Naive B cell (primary cell): ENCODE measurements at regions not wholly inside any gene's neighbourhood (a gene's known extent, or its start where the extent isn't known, plus 50 kb on each side); places are given as distances from the start of the nearest gene placed in this dataset.
A peak's percentile ranks its signal among the peaks of the same experiment; 100 is the strongest.
"Not testable (repeated sequence)": the region's sequence is repeated elsewhere in the genome, so short reads cannot be mapped to it uniquely, and the experiment has no call there.

Source experiments
- ATAC-seq, 2 donors: fragments of 150-1000 bp; cut with Tn5 transposase; 2 replicates each; pipeline ENCODE4 v1.10.0; 2021; ENCODE audit warnings: low read depth in 2 of 2, mild to moderate bottlenecking in 2 of 2, moderate library complexity in 2 of 2
- DNase-seq: peaks from one replicate; pipeline ENCODE4 v3.0.0; 2022
- H3K27ac Mint-ChIP-seq, 6 donors: one replicate each; pipeline ENCODE4 v1.8.0; 2020 to 2022; ENCODE audit warnings: mild to moderate bottlenecking in 6 of 6, mixed read lengths in 6 of 6, moderate library complexity in 5 of 6, inconsistent platforms in 2 of 6
- H3K27me3 Mint-ChIP-seq, 3 donors: one replicate each; pipeline ENCODE4 v1.8.0; 2021 to 2022; ENCODE audit warnings: mixed read lengths in 3 of 3, mild to moderate bottlenecking in 1 of 3
- H3K36me3 Mint-ChIP-seq, 2 donors: one replicate each; pipeline ENCODE4 v1.8.0; 2020 to 2022; ENCODE audit warnings: mixed read lengths in 2 of 2, inconsistent platforms in 1 of 2, mild to moderate bottlenecking in 1 of 2
- H3K4me1 Mint-ChIP-seq, 3 donors: one replicate each; pipeline ENCODE4 v1.8.0; 2020 to 2022; ENCODE audit warnings: mixed read lengths in 3 of 3, inconsistent platforms in 1 of 3, mild to moderate bottlenecking in 1 of 3, moderate library complexity in 1 of 3
- H3K4me3 Mint-ChIP-seq, 8 donors: one replicate each; pipeline ENCODE4 v1.8.0; 2020 to 2022; ENCODE audit warnings: mild to moderate bottlenecking in 8 of 8, mixed read lengths in 8 of 8, moderate library complexity in 8 of 8, inconsistent platforms in 2 of 8
- H3K9me3 Mint-ChIP-seq, 7 donors: one replicate each; pipeline ENCODE4 v1.8.0; 2020 to 2022; ENCODE audit warnings: mixed read lengths in 7 of 7, mild to moderate bottlenecking in 5 of 7, inconsistent platforms in 2 of 7, moderate library complexity in 1 of 7

- H3K36me3 Mint-ChIP-seq, ATAC-seq, H3K4me1 Mint-ChIP-seq, H3K4me3 Mint-ChIP-seq, H3K27me3 Mint-ChIP-seq, DNase-seq, H3K9me3 Mint-ChIP-seq: not testable (repeated sequence)
- H3K27ac Mint-ChIP-seq = peak overlapping the region in 3 of 6 donors; percentile 4 to 15 (median 12)
Observed at GRCh38 chr3:4086662-4087061, 216.5 kb upstream of the SETMAR start.

- DNase-seq (no peak), ATAC-seq (no peak)
Observed at GRCh38 chr3:4091786-4092185, 211.4 kb upstream of the SETMAR start.

GRCh38 chr3:4097801-4098200 lies 205.4 kb upstream of the SETMAR start:
- H3K4me3 Mint-ChIP-seq = no peak overlapping the region
- peaks cover 0 to 4% (median 0%) of the 10 kb centered on the region in 3 donors for H3K27me3 Mint-ChIP-seq
- no peak overlapping the region for H3K27ac Mint-ChIP-seq
- peaks cover 8 to 13% (median 9%) of the 10 kb centered on the region in 3 donors for H3K4me1 Mint-ChIP-seq
- ATAC-seq (no peak), DNase-seq (no peak)
- H3K36me3 Mint-ChIP-seq = peaks cover 5 to 13% of the 10 kb centered on the region in 2 donors
- peaks cover 4 to 35% (median 28%) of the 10 kb centered on the region in 7 donors for H3K9me3 Mint-ChIP-seq

More at GRCh38 chr3:4091786-4092185, 211.4 kb upstream of the SETMAR start:
- Mint-ChIP-seq H3K36me3 (no peaks in the 10 kb centered on the region), H3K4me1 (no peaks in the 10 kb centered on the region), H3K9me3 (peaks cover 0 to 2% (median 0%) of the 10 kb centered on the region in 7 donors), H3K27me3 (peaks cover 0 to 4% (median 0%) of the 10 kb centered on the region in 3 donors), H3K4me3 (no peak overlapping the region), H3K27ac (no peak overlapping the region)

GRCh38 chr3:4099607-4100006 lies 203.6 kb upstream of the SETMAR start:
- H3K4me3 Mint-ChIP-seq = no peak overlapping the region
- peaks cover 6 to 42% (median 29%) of the 10 kb centered on the region in 7 donors for H3K9me3 Mint-ChIP-seq
- peaks cover 5 to 26% of the 10 kb centered on the region in 2 donors for H3K36me3 Mint-ChIP-seq

GRCh38 chr3:4107430-4107829 lies 195.7 kb upstream of the SETMAR start:
- no peak overlapping the region for H3K4me3 Mint-ChIP-seq
- H3K36me3 Mint-ChIP-seq = peaks cover 0 to 21% of the 10 kb centered on the region in 2 donors
- H3K27ac Mint-ChIP-seq = peak overlapping the region in 2 of 6 donors; percentile 4 to 46
- H3K27me3 Mint-ChIP-seq = no peaks in the 10 kb centered on the region
- peaks cover 2 to 15% (median 5%) of the 10 kb centered on the region in 7 donors for H3K9me3 Mint-ChIP-seq
- ATAC-seq = no peak
- H3K4me1 Mint-ChIP-seq = no peaks in the 10 kb centered on the region
- no peak for DNase-seq

More at GRCh38 chr3:4099607-4100006, 203.6 kb upstream of the SETMAR start:
- no peak overlapping the region for H3K27ac Mint-ChIP-seq
- peaks cover 0 to 4% (median 0%) of the 10 kb centered on the region in 3 donors for H3K27me3 Mint-ChIP-seq
- DNase-seq (no peak), ATAC-seq (no peak)
- peaks cover 8 to 13% (median 9%) of the 10 kb centered on the region in 3 donors for H3K4me1 Mint-ChIP-seq

GRCh38 chr3:4113811-4114522 lies 189.2 kb upstream of the SETMAR start:
- H3K36me3 Mint-ChIP-seq = no peaks in the 10 kb centered on the region
- peak overlapping the region in 2 of 6 donors; percentile 33 to 63 for H3K27ac Mint-ChIP-seq
- no peaks in the 10 kb centered on the region for H3K27me3 Mint-ChIP-seq
- H3K4me1 Mint-ChIP-seq = peaks cover 0 to 7% (median 4%) of the 10 kb centered on the region in 3 donors
- no peak overlapping the region for H3K4me3 Mint-ChIP-seq
- no peak for DNase-seq
- peak; percentile 52 to 62 for ATAC-seq
- peaks cover 0 to 3% (median 0%) of the 10 kb centered on the region in 7 donors for H3K9me3 Mint-ChIP-seq

GRCh38 chr3:4119119-4119518 lies 184.1 kb upstream of the SETMAR start:
- H3K4me1 Mint-ChIP-seq = peaks cover 0 to 4% (median 2%) of the 10 kb centered on the region in 3 donors
- no peaks in the 10 kb centered on the region for H3K9me3 Mint-ChIP-seq
- DNase-seq (no peak), ATAC-seq (no peak)
- no peak overlapping the region for H3K27ac Mint-ChIP-seq
- H3K27me3 Mint-ChIP-seq = no peaks in the 10 kb centered on the region
- H3K36me3 Mint-ChIP-seq = no peaks in the 10 kb centered on the region
- H3K4me3 Mint-ChIP-seq = no peak overlapping the region

- Mint-ChIP-seq H3K27ac (no peak overlapping the region), H3K4me1 (no peaks in the 10 kb centered on the region), H3K9me3 (peaks cover 0 to 20% (median 7%) of the 10 kb centered on the region in 7 donors), H3K27me3 (no peaks in the 10 kb centered on the region), H3K36me3 (peaks cover 0 to 8% of the 10 kb centered on the region in 2 donors), H3K4me3 (no peak overlapping the region)
- ATAC-seq (no peak), DNase-seq (no peak)
Observed at GRCh38 chr3:4125576-4125975, 177.6 kb upstream of the SETMAR start.

GRCh38 chr3:4138150-4138785 lies 164.9 kb upstream of the SETMAR start:
- peaks cover 0 to 8% (median 0%) of the 10 kb centered on the region in 7 donors for H3K9me3 Mint-ChIP-seq
- no peaks in the 10 kb centered on the region for H3K4me1 Mint-ChIP-seq
- peaks cover 0 to 1% (median 0%) of the 10 kb centered on the region in 3 donors for H3K27me3 Mint-ChIP-seq
- H3K36me3 Mint-ChIP-seq = peaks cover 0 to 8% of the 10 kb centered on the region in 2 donors
- ATAC-seq (no peak), DNase-seq (no peak)
- no peak overlapping the region for H3K27ac Mint-ChIP-seq
- H3K4me3 Mint-ChIP-seq = no peak overlapping the region

- H3K4me1 Mint-ChIP-seq = no peaks in the 10 kb centered on the region
- H3K27ac Mint-ChIP-seq = no peak overlapping the region
- peaks cover 0 to 8% (median 0%) of the 10 kb centered on the region in 7 donors for H3K9me3 Mint-ChIP-seq
- H3K27me3 Mint-ChIP-seq = no peaks in the 10 kb centered on the region
- H3K36me3 Mint-ChIP-seq = peaks cover 0 to 8% of the 10 kb centered on the region in 2 donors
- ATAC-seq (no peak), DNase-seq (no peak)
- H3K4me3 Mint-ChIP-seq = no peak overlapping the region
Observed at GRCh38 chr3:4138786-4139431, 164.3 kb upstream of the SETMAR start.

GRCh38 chr3:4139462-4140140 lies 163.6 kb upstream of the SETMAR start:
- Mint-ChIP-seq H3K27me3 (no peaks in the 10 kb centered on the region), H3K4me3 (no peak overlapping the region), H3K4me1 (no peaks in the 10 kb centered on the region), H3K27ac (no peak overlapping the region), H3K9me3 (peaks cover 0 to 5% (median 0%) of the 10 kb centered on the region in 7 donors), H3K36me3 (peaks cover 0 to 2% of the 10 kb centered on the region in 2 donors)
- no peak for ATAC-seq
- no peak for DNase-seq

GRCh38 chr3:4140921-4141320 lies 162.2 kb upstream of the SETMAR start:
- no peak for DNase-seq
- Mint-ChIP-seq H3K4me1 (no peaks in the 10 kb centered on the region), H3K27me3 (no peaks in the 10 kb centered on the region)

GRCh38 chr3:4147556-4148118 lies 155.5 kb upstream of the SETMAR start:
- H3K27ac Mint-ChIP-seq = peak overlapping the region in 1 of 6 donors; percentile 21
- DNase-seq (no peak), ATAC-seq (no peak)
- no peaks in the 10 kb centered on the region for H3K27me3 Mint-ChIP-seq
- H3K9me3 Mint-ChIP-seq = peaks cover 0 to 7% (median 4%) of the 10 kb centered on the region in 7 donors
- H3K4me3 Mint-ChIP-seq = no peak overlapping the region
- H3K36me3 Mint-ChIP-seq = no peaks in the 10 kb centered on the region
- H3K4me1 Mint-ChIP-seq = no peaks in the 10 kb centered on the region

More at GRCh38 chr3:4140921-4141320, 162.2 kb upstream of the SETMAR start:
- Mint-ChIP-seq H3K27ac (no peak overlapping the region), H3K9me3 (peaks cover 0 to 5% (median 0%) of the 10 kb centered on the region in 7 donors), H3K4me3 (no peak overlapping the region), H3K36me3 (no peaks in the 10 kb centered on the region)
- ATAC-seq = no peak
